ENCODE measurements at regions not wholly inside any gene's neighbourhood (a gene's known extent, or its start where the extent isn't known, plus 50 kb on each side); places are given as distances from the start of the nearest gene placed in this dataset.

DNA sequence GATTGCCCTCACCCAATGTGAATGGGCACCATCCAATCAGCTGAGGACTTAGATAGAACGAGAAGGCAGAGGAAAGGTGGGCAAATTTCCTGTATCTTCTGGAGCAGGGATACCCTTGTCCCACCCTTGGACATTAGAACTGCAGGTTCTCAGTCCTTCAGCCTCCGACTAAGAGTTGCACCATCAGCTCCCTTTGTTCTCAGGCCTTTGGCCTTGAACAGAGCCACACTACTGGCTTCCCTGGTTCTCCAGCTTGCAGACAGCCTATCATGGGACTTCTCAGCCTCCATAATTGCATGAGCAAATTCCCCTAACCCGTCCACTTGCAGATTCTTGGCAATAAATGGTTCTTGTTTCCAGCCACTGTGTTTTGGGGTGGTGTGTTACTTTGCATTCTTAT lies 102.4 kb downstream of the LSM3 start:
- peak in 1 of 7 donors; percentile 39 for DNase-seq
- no peaks in the 10 kb centered on the region for H3K36me3 ChIP-seq (replicated peaks in 1 of 2)
- no peaks in the 10 kb centered on the region for H3K27me3 ChIP-seq
- 66 to 74% (median 70%) methylated on average over 3 of the region's 3 CpGs for WGBS, 4 donors
- no peak overlapping the region for H3K4me3 ChIP-seq
- H3K27ac ChIP-seq: no peak overlapping the region
- no peaks in the 10 kb centered on the region for H3K4me1 ChIP-seq (replicated peaks in 1 of 2)
- TF ChIP-seq, protein P1, sequence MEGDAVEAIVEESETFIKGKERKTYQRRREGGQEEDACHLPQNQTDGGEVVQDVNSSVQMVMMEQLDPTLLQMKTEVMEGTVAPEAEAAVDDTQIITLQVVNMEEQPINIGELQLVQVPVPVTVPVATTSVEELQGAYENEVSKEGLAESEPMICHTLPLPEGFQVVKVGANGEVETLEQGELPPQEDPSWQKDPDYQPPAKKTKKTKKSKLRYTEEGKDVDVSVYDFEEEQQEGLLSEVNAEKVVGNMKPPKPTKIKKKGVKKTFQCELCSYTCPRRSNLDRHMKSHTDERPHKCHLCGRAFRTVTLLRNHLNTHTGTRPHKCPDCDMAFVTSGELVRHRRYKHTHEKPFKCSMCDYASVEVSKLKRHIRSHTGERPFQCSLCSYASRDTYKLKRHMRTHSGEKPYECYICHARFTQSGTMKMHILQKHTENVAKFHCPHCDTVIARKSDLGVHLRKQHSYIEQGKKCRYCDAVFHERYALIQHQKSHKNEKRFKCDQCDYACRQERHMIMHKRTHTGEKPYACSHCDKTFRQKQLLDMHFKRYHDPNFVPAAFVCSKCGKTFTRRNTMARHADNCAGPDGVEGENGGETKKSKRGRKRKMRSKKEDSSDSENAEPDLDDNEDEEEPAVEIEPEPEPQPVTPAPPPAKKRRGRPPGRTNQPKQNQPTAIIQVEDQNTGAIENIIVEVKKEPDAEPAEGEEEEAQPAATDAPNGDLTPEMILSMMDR (IDR thresholded peaks at IDR 0.05): no peak
- no peak for TF ChIP-seq POLR2A (IDR thresholded peaks at IDR 0.05)
- no peaks in the 10 kb centered on the region for H3K9me3 ChIP-seq (replicated peaks in 1 of 3)
- intact Hi-C loops (cut with DNase I): no loop called here

DNA sequence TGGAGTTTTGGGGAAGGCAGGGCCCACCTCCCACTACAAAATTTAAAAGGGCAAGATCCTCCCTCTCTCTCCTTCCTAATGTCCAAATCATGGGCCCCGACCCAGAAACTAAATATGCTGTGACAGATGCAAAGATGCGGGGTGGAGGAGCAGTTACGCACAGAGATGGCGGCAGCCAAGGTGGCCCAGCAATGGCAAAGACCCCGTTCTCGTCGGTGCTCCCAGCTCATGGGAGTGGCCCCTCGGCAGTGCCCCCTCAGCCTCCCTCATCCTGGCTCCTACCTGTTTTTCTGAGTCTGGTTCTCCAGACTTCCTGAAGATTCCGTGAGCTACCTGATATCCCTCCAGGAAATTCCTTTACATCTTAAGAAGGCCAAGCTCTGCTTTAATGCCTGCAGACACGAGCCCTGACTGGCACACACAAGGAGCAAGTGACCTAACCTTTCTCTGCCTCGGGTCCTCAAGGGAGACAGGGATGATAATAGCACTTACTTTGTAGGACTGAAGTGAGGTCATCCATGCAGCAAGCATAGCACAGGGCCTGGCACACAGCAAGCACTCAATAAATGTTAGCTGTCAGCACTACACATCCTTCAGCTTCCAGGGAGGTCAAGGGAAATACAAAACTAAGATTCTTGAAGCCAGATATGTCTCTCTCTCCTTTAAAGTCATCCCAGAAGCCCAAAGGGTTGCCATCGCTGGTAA lies 103.5 kb downstream of the LSM3 start:
- no peaks in the 10 kb centered on the region for H3K9me3 ChIP-seq (replicated peaks in 1 of 3)
- no peak overlapping the region for H3K27ac ChIP-seq
- H3K27me3 ChIP-seq: no peaks in the 10 kb centered on the region
- no peaks in the 10 kb centered on the region for H3K36me3 ChIP-seq (replicated peaks in 1 of 2)
- no peak for DNase-seq
- no peak overlapping the region for H3K4me3 ChIP-seq
- H3K4me1 ChIP-seq (replicated peaks in 1 of 2): no peaks in the 10 kb centered on the region
- intact Hi-C loops (cut with DNase I): no loop called here
- WGBS, 4 donors: 89 to 93% (median 91%) methylated on average over 9 to 12 of the region's 12 CpGs
- TF ChIP-seq, protein P1 (IDR thresholded peaks at IDR 0.05): no peak
- TF ChIP-seq POLR2A (IDR thresholded peaks at IDR 0.05): no peak

DNA sequence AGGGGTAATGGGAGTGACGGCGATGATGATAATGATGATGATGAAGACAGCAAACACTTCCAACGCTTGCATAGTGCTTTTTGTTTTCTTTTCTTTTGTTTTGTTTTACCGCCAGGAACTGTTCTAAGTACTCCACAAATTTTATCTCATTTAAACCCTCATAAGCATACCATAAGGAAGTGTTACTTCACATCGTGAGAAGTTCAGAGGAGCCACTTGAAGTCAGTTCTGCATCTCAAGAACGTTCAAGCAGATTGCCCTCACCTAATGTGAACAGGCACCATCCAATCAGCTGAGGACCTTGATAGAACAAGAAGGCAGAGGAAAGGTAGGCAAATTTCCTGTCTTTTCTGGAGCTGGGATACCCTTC lies 104.1 kb downstream of the LSM3 start:
- Histone ChIP-seq H3K4me3 (no peak overlapping the region), H3K27ac (no peak overlapping the region), H3K4me1 (replicated peaks in 1 of 2) (no peaks in the 10 kb centered on the region), H3K27me3 (no peaks in the 10 kb centered on the region), H3K36me3 (replicated peaks in 1 of 2) (no peaks in the 10 kb centered on the region), H3K9me3 (replicated peaks in 1 of 3) (no peaks in the 10 kb centered on the region)
- DNase-seq: no peak
- TF ChIP-seq, protein P1 (IDR thresholded peaks at IDR 0.05): no peak
- intact Hi-C loops (cut with DNase I): no loop called here
- 89 to 92% (median 90%) methylated on average over 6 of the region's 6 CpGs for WGBS, 4 donors

DNA sequence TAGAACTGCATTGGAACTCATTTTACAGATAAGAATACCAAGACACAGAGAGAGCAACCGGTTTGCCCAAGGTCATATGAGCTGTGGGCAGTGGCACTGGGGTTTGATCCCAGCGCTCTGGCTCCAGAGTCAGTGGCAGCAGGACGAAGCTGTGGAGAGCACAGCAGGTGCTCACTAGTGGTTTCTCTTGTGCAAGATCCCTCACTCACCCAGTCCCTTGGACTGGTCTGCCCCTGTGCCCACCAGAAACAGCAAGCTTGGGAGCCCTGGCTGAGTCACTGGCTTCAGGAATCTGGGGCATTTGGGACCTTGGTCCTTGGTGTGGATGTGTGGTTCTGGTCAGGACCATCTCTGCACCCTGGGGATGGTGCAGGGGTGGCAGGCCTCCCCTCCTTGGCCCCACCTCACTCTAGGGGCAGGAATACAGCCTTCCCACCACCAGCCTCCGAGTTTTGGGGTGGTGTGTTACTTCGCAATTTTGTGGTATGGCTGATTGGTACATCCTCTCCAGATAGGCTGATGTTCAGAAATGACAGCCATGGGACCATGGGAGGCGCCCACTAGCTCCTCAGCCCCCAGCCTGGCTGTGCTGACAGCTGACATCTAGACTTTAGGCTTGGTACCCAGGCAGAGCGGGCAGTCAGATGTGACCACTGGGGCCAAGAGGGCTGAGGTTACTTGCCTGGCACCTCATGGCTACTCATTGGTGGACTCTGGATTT lies 104.6 kb downstream of the LSM3 start:
- intact Hi-C loops (cut with DNase I): no loop called here
- Histone ChIP-seq H3K36me3 (replicated peaks in 1 of 2) (no peaks in the 10 kb centered on the region), H3K4me1 (replicated peaks in 1 of 2) (no peaks in the 10 kb centered on the region), H3K9me3 (replicated peaks in 1 of 3) (no peaks in the 10 kb centered on the region), H3K27me3 (no peaks in the 10 kb centered on the region), H3K27ac (no peak overlapping the region), H3K4me3 (no peak overlapping the region)
- peak in 3 of 7 donors; percentile 32 to 41 (median 37) for DNase-seq
- 63 to 94% (median 73%) methylated on average over 3 to 7 of the region's 7 CpGs for WGBS, 4 donors
- TF ChIP-seq, protein P1 (IDR thresholded peaks at IDR 0.05): no peak
- TF ChIP-seq POLR2A (IDR thresholded peaks at IDR 0.05): no peak
